ENCODE measurements at regions not wholly inside any gene's neighbourhood (a gene's known extent, or its start where the extent isn't known, plus 50 kb on each side); places are given as distances from the start of the nearest gene placed in this dataset.

GRCh38 chr6:119587537-119587936, 238.0 kb upstream of the MAN1A1 start:
- Histone ChIP-seq H3K9me3 (ENCODE audit: control insufficient read depth, insufficient read depth, low read depth, low read length) (no peaks in the 10 kb centered on the region), H3K79me2 (ENCODE audit: control insufficient read depth, insufficient read depth, low read length) (no peaks in the 10 kb centered on the region), H3K36me3 (ENCODE audit: control insufficient read depth, insufficient read depth, low read length) (no peaks in the 10 kb centered on the region), H3K9ac (ENCODE audit: insufficient read depth, low read length) (no peak overlapping the region), H3K4me2 (ENCODE audit: extremely low read depth, insufficient read depth, low read length) (no peak overlapping the region), H3K27ac (ENCODE audit: insufficient read depth, low read length) (no peak overlapping the region), H3K27me3 (ENCODE audit: control insufficient read depth, insufficient read depth, low read length) (no peaks in the 10 kb centered on the region), H3K4me3 (replicated peaks in 1 of 4; ENCODE audit: control extremely low read depth in 1 of 4, insufficient read depth in 1 of 4, low read depth in 3 of 4, low read length in 4 of 4) (no peak overlapping the region), H2AFZ (ENCODE audit: low read length) (no peak overlapping the region), H4K20me1 (ENCODE audit: control insufficient read depth, extremely low read depth, insufficient read depth, low read length) (no peaks in the 10 kb centered on the region), H3K4me1 (ENCODE audit: control insufficient read depth, extremely low read depth, insufficient read depth, low read length) (no peaks in the 10 kb centered on the region)
- DNase-seq (ENCODE audit: low read depth in 2 of 2): peak in 1 of 2 donors; percentile 47
- TF ChIP-seq, protein P1, sequence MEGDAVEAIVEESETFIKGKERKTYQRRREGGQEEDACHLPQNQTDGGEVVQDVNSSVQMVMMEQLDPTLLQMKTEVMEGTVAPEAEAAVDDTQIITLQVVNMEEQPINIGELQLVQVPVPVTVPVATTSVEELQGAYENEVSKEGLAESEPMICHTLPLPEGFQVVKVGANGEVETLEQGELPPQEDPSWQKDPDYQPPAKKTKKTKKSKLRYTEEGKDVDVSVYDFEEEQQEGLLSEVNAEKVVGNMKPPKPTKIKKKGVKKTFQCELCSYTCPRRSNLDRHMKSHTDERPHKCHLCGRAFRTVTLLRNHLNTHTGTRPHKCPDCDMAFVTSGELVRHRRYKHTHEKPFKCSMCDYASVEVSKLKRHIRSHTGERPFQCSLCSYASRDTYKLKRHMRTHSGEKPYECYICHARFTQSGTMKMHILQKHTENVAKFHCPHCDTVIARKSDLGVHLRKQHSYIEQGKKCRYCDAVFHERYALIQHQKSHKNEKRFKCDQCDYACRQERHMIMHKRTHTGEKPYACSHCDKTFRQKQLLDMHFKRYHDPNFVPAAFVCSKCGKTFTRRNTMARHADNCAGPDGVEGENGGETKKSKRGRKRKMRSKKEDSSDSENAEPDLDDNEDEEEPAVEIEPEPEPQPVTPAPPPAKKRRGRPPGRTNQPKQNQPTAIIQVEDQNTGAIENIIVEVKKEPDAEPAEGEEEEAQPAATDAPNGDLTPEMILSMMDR (conservative IDR thresholded peaks at IDR 0.05 in 1 of 2, IDR thresholded peaks at IDR 0.05 in 1 of 2; ENCODE audit: low read depth in 1 of 2, low read length in 2 of 2): no peak
- no peak for TF ChIP-seq EZH2 (IDR thresholded peaks at IDR 0.05; ENCODE audit: low read length, missing control alignments)

GRCh38 chr6:119586250-119586882, 236.8 kb upstream of the MAN1A1 start:
- Histone ChIP-seq H3K9me3 (ENCODE audit: control insufficient read depth, insufficient read depth, low read depth, low read length) (no peaks in the 10 kb centered on the region), H3K4me1 (ENCODE audit: control insufficient read depth, extremely low read depth, insufficient read depth, low read length) (no peaks in the 10 kb centered on the region), H3K27ac (ENCODE audit: insufficient read depth, low read length) (no peak overlapping the region), H3K36me3 (ENCODE audit: control insufficient read depth, insufficient read depth, low read length) (no peaks in the 10 kb centered on the region), H3K9ac (ENCODE audit: insufficient read depth, low read length) (no peak overlapping the region), H2AFZ (ENCODE audit: low read length) (no peak overlapping the region), H3K79me2 (ENCODE audit: control insufficient read depth, insufficient read depth, low read length) (no peaks in the 10 kb centered on the region), H3K27me3 (ENCODE audit: control insufficient read depth, insufficient read depth, low read length) (no peaks in the 10 kb centered on the region), H3K4me2 (ENCODE audit: extremely low read depth, insufficient read depth, low read length) (no peak overlapping the region), H3K4me3 (replicated peaks in 1 of 4; ENCODE audit: control extremely low read depth in 1 of 4, insufficient read depth in 1 of 4, low read depth in 3 of 4, low read length in 4 of 4) (no peak overlapping the region), H4K20me1 (ENCODE audit: control insufficient read depth, extremely low read depth, insufficient read depth, low read length) (no peaks in the 10 kb centered on the region)
- DNase-seq (ENCODE audit: low read depth in 2 of 2): no peak
- TF ChIP-seq EZH2 (IDR thresholded peaks at IDR 0.05; ENCODE audit: low read length, missing control alignments): no peak
- TF ChIP-seq, protein P1 (conservative IDR thresholded peaks at IDR 0.05 in 1 of 2, IDR thresholded peaks at IDR 0.05 in 1 of 2; ENCODE audit: low read depth in 1 of 2, low read length in 2 of 2): no peak

- H3K27me3 ChIP-seq (ENCODE audit: control insufficient read depth, insufficient read depth, low read length): no peaks in the 10 kb centered on the region
- no peak overlapping the region for H3K27ac ChIP-seq (ENCODE audit: insufficient read depth, low read length)
- H4K20me1 ChIP-seq (ENCODE audit: control insufficient read depth, extremely low read depth, insufficient read depth, low read length): no peaks in the 10 kb centered on the region
- H3K79me2 ChIP-seq (ENCODE audit: control insufficient read depth, insufficient read depth, low read length): no peaks in the 10 kb centered on the region
- H3K4me2 ChIP-seq (ENCODE audit: extremely low read depth, insufficient read depth, low read length): no peak overlapping the region
- no peaks in the 10 kb centered on the region for H3K9me3 ChIP-seq (ENCODE audit: control insufficient read depth, insufficient read depth, low read depth, low read length)
- no peak overlapping the region for H3K9ac ChIP-seq (ENCODE audit: insufficient read depth, low read length)
- H2AFZ ChIP-seq (ENCODE audit: low read length): no peak overlapping the region
- DNase-seq (ENCODE audit: low read depth in 2 of 2): no peak
- H3K4me3 ChIP-seq (replicated peaks in 1 of 4; ENCODE audit: control extremely low read depth in 1 of 4, insufficient read depth in 1 of 4, low read depth in 3 of 4, low read length in 4 of 4): no peak overlapping the region
- H3K4me1 ChIP-seq (ENCODE audit: control insufficient read depth, extremely low read depth, insufficient read depth, low read length): no peaks in the 10 kb centered on the region
- no peaks in the 10 kb centered on the region for H3K36me3 ChIP-seq (ENCODE audit: control insufficient read depth, insufficient read depth, low read length)
- TF ChIP-seq, protein P1 (conservative IDR thresholded peaks at IDR 0.05 in 1 of 2, IDR thresholded peaks at IDR 0.05 in 1 of 2; ENCODE audit: low read depth in 1 of 2, low read length in 2 of 2): no peak
- no peak for TF ChIP-seq EZH2 (IDR thresholded peaks at IDR 0.05; ENCODE audit: low read length, missing control alignments)
Observed at GRCh38 chr6:119584088-119584487, 234.5 kb upstream of the MAN1A1 start.
